ENCODE measurements at regions not wholly inside any gene's neighbourhood (a gene's known extent, or its start where the extent isn't known, plus 50 kb on each side); places are given as distances from the start of the nearest gene placed in this dataset.

DNA sequence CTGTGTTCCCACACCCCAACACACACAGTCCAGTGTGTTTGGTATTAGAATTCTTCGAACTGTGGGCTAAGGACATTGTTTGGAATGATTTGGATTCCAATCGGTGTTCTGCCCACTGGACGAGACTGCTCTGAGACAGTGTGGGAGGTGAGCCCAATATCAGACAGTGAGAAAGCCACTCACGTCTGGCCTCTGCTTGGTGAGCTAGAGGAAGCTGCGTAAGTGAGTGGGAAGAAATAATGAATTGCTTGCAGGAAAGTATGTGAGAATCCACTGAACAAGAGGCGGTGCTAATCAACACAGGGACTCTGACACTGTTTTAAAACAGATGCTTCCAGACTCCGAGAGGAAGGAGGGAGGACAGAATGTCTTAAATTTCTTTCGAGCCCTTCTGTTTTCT is 675.0 kb upstream of the ANKRD30A start:
- TF ChIP-seq, protein P1, sequence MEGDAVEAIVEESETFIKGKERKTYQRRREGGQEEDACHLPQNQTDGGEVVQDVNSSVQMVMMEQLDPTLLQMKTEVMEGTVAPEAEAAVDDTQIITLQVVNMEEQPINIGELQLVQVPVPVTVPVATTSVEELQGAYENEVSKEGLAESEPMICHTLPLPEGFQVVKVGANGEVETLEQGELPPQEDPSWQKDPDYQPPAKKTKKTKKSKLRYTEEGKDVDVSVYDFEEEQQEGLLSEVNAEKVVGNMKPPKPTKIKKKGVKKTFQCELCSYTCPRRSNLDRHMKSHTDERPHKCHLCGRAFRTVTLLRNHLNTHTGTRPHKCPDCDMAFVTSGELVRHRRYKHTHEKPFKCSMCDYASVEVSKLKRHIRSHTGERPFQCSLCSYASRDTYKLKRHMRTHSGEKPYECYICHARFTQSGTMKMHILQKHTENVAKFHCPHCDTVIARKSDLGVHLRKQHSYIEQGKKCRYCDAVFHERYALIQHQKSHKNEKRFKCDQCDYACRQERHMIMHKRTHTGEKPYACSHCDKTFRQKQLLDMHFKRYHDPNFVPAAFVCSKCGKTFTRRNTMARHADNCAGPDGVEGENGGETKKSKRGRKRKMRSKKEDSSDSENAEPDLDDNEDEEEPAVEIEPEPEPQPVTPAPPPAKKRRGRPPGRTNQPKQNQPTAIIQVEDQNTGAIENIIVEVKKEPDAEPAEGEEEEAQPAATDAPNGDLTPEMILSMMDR (IDR thresholded peaks at IDR 0.05; ENCODE audit: borderline replicate concordance, insufficient read depth, low read depth, low read length), result no peak
- no peak overlapping the region for H3K4me3 ChIP-seq (ENCODE audit: low read depth, low read length)

DNA sequence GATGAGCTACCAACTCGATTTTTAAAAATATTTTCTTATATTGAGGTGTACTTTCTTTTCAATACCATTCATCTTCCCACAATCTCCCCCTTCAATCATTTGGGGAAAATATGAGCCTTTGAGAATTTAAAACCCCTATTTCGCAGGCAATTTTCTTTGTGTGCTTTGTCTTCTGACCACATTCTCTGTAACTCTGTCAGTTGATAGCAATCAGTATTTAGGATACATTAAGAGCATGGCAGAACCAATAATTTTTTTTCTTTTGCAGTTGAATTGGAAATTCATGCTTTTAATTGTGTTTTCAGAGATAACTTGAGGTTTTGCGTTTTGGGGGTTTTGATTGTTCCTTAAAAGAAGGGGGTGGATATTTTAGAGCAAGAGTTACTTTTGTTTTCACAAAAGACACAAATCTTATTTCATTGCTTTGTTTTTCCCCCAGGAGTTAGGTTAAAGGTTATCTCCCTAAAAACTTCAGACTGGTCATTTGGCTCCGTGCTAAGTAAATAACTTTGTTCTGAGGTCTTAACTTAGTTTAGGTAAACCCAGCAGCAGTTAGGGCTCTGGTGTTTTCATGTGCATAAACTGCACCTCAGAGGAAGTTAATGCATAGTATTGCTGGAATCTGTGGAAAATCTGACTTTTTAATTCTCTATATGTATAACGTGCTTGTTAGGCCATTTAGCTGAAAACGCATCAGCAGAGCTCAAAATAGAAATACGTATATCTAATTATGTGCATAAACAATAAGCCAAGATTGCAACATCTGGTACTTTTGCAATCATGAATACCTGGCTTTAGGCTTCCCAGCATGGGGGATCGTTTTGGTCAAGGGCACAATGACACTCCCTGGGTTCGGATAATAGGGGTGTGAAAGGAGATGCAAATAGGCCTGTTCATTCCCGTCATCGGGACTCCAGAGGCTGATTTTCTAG is 676.4 kb upstream of the ANKRD30A start:
- no peak overlapping the region for H3K4me3 ChIP-seq (ENCODE audit: low read depth, low read length)
- TF ChIP-seq, protein P1 (IDR thresholded peaks at IDR 0.05; ENCODE audit: borderline replicate concordance, insufficient read depth, low read depth, low read length), result no peak

DNA sequence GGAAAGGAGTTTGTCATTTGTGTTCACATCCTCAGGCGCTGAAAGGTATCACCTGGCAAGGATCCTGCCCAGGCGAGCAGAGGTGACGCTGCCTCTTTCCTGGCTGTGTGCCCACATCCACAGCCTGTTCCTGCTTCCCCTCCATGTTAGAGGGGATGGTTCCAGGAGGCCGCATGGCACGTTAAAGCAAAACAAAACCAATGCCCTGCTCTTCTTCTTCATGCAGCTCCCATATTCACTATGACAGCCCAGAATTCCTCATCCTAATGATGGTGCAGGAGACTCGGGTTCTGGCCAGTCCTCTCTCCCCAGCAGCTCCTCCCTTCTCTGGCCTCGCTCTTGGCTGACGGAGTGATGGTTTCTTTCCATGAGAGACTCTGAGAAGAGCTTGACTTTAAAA is 678.5 kb upstream of the ANKRD30A start:
- no peak overlapping the region for H3K4me3 ChIP-seq (ENCODE audit: low read depth, low read length)
- TF ChIP-seq, protein P1 (IDR thresholded peaks at IDR 0.05; ENCODE audit: borderline replicate concordance, insufficient read depth, low read depth, low read length), result no peak

DNA sequence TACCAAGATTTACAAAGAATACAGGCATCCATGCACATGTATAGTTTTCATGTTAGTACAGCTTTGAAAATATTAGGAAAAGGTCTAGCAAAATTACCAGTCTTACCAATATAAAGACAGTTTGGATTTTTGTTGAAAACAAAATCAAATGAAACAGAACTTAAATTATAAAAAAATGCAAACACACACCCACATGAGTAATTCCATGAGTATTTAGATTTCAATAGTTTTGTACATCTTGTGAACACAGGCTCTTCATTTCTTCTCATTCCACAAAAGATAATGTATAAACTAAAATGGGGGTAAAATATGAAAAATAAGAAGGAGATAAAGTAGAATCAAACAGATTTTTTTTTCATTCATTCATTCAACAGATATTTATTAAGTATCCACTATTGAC is 682.2 kb upstream of the ANKRD30A start:
- TF ChIP-seq, protein P1 (IDR thresholded peaks at IDR 0.05; ENCODE audit: borderline replicate concordance, insufficient read depth, low read depth, low read length), result no peak
- H3K4me3 ChIP-seq (ENCODE audit: low read depth, low read length), result no peak overlapping the region

DNA sequence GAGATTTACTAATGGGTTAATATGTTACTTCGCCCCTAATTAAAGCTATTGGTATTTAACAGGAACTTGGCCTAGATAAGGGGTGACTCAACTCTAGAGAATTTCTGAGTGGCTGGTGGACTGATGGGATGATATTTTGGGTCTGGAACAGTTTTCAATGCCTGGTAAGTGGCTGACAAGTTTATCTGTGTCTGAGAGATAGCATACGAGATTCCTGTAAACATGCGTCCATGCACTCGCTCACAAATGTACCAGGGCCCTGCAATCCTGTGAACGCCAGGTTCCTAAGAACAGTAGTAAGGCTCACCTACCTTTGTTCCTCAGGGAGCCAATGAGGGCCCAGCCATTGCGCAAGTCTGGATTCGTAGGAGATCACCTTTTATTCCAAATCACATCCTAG is 683.8 kb upstream of the ANKRD30A start:
- no peak overlapping the region for H3K4me3 ChIP-seq (ENCODE audit: low read depth, low read length)
- TF ChIP-seq, protein P1 (IDR thresholded peaks at IDR 0.05; ENCODE audit: borderline replicate concordance, insufficient read depth, low read depth, low read length), result no peak

DNA sequence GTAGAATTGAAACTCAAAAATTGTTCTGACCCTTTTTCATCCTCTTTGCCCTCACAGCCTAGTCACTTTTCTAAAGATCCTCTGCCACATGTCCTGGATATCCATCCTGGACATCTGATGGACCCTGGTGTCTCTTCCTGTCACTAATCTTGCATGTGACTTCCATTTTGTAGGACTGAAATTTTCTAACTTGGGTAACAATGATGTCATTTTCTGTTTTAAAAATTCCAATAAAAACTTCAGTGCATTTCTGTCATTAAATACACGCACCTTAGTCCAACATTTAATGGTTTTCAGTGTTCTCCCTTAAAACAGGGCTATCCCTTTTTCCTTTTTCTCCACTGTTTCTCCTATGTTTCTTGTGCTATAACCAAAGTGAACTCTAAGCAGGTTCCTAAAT is 684.9 kb upstream of the ANKRD30A start:
- H3K4me3 ChIP-seq (ENCODE audit: low read depth, low read length), result no peak overlapping the region
- TF ChIP-seq, protein P1 (IDR thresholded peaks at IDR 0.05; ENCODE audit: borderline replicate concordance, insufficient read depth, low read depth, low read length), result no peak

DNA sequence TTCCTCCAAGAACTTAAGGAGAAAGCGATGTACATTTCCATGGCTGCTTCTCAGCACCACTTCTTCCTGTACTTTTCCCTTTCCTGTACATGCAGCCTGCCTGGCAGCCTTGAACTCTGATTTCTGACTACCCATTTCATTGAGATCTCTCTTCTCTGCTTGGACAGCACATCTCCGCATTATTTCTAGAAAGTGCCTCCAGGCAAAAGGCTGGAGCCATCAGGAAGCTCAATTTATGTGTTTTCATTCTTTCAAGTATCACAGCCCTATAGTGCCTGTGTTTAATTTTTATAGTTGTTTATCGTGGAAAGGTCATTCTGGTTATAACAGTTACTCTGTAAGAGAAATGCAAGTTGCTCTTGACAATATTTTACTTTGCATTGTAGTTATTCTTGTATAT is 688.0 kb upstream of the ANKRD30A start:
- H3K4me3 ChIP-seq (ENCODE audit: low read depth, low read length), result no peak overlapping the region
- TF ChIP-seq, protein P1 (IDR thresholded peaks at IDR 0.05; ENCODE audit: borderline replicate concordance, insufficient read depth, low read depth, low read length), result no peak

All from GM12875 (cell line).